ENCODE measurements at regions not wholly inside any gene's neighbourhood (a gene's known extent, or its start where the extent isn't known, plus 50 kb on each side); places are given as distances from the start of the nearest gene placed in this dataset.

DNA sequence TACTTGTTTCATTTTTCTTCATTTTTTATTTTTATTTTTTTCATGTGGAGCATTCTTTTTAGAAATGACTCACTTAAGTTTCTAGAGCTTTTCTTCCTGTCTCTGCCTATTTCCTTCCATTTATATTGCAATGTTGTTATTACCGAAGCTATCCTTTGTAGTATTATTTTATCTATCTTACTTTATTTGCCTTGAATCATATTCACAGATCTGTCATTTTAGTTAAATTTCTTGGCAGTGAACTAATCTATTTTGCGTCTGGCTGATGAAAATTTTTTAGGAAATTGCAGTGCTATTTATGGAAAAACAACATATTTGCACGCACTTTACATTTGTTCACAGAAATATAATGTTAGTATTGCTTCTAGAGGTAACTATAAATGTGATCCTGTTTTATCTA, 956.9 kb upstream of the SLC39A10 start:
- no peak overlapping the region for H3K4me3 ChIP-seq (ENCODE audit: low read depth, low read length)
- DNase-seq (ENCODE audit: low read depth), result no peak
- no peak for TF ChIP-seq CTCF (IDR thresholded peaks at IDR 0.05; ENCODE audit: insufficient read depth, low read length)

DNA sequence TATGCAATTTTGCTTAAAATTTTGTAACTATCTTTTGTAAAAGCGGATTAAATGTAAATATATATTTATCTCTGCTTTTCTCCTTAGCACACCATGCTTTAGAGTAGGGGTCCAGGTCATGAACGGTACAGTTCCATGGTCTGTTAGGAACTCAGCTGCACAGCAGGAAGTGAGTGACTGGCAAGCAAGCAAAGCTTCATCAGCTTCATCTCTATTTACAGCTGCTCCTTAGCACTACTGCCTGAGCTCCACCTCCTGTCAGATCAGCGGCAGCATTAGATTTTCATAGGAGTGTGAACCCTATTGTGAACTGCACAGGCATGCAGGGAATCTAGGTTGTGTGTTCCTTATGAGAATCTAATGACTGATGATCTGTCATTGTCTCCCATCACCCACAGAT, 959.0 kb upstream of the SLC39A10 start:
- no peak overlapping the region for H3K4me3 ChIP-seq (ENCODE audit: low read depth, low read length)
- no peak for TF ChIP-seq CTCF (IDR thresholded peaks at IDR 0.05; ENCODE audit: insufficient read depth, low read length)
- DNase-seq (ENCODE audit: low read depth), result no peak

DNA sequence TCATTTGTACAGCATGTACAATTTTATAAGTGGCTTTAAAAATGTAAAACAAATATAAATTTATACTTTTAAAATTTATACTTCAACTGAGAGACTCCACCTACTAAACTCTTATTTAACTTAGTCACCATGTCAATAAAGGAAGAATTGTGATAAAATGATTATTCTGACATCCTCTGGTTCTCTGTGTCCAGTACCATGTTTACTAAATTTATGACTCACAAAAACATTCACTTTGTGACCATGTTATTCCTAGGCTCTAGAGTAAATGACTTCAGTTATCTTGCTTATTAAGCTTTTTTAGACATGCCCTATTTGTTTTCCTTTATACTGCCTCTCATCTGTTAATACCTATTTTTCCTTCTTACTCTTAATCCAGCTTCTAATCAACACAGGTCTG, 959.6 kb upstream of the SLC39A10 start:
- no peak overlapping the region for H3K4me3 ChIP-seq (ENCODE audit: low read depth, low read length)
- no peak for TF ChIP-seq CTCF (IDR thresholded peaks at IDR 0.05; ENCODE audit: insufficient read depth, low read length)
- no peak for DNase-seq (ENCODE audit: low read depth)

- no peak overlapping the region for H3K4me3 ChIP-seq (ENCODE audit: low read depth, low read length)
- no peak for DNase-seq (ENCODE audit: low read depth)
- TF ChIP-seq CTCF (IDR thresholded peaks at IDR 0.05; ENCODE audit: insufficient read depth, low read length), result no peak
These were observed 960.3 kb upstream of the SLC39A10 start for GRCh38 chr2:194696690-194697089.

DNA sequence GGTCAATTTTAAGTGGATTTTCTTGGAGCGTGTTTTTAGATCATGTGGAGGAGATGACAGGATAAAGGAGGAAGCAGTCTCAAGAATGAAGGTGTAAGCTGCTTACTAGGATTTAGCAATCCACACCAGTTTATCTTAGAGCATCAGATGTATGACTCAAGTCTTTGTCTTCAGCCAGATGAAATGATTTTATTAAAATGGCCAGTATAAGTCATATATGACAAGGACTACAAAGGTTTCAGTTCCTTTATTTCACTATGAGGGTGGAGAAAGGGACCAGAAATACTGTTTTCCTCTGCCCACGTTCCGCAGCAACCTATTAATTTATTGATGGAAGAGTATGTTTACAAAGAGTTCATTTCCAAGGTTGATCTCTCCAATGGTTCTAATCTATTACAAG, 970.5 kb upstream of the SLC39A10 start:
- TF ChIP-seq CTCF (IDR thresholded peaks at IDR 0.05; ENCODE audit: insufficient read depth, low read length), result no peak
- DNase-seq (ENCODE audit: low read depth), result no peak

GRCh38 chr2:194674043-194674442, 983.0 kb upstream of the SLC39A10 start:
- no peak overlapping the region for H3K4me3 ChIP-seq (ENCODE audit: low read depth, low read length)
- DNase-seq (ENCODE audit: low read depth), result no peak
- no peak for TF ChIP-seq CTCF (IDR thresholded peaks at IDR 0.05; ENCODE audit: insufficient read depth, low read length)

More for the DNA sequence above, 970.5 kb upstream of the SLC39A10 start:
- no peak overlapping the region for H3K4me3 ChIP-seq (ENCODE audit: low read depth, low read length)

DNA sequence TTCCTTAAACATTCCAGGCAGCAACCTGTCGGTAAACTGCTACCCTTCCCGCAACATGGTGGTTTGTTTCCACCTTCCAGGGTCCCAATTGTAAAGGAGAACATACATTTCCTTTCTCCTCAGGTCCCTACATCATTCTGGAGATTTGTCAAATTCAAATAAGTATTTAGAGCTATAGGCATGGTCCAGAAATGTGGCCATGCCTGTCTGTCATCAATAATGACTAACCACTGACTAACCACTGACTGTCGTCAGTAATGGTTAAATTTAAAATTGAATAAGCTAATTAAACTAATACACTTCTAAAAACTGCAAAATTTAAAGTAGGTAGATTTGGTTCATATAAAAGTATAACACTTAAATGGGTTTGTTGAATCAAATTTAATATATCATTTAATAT, 984.0 kb upstream of the SLC39A10 start:
- H3K4me3 ChIP-seq (ENCODE audit: low read depth, low read length), result no peak overlapping the region
- no peak for DNase-seq (ENCODE audit: low read depth)
- TF ChIP-seq CTCF (IDR thresholded peaks at IDR 0.05; ENCODE audit: insufficient read depth, low read length), result no peak

Measured in fibroblast of the aortic adventitia (primary cell).